H54 (cell line): ENCODE measurements at regions not wholly inside any gene's neighbourhood (a gene's known extent, or its start where the extent isn't known, plus 50 kb on each side); places are given as distances from the start of the nearest gene placed in this dataset.
A peak's percentile ranks its signal among the peaks of the same experiment; 100 is the strongest.

Source experiments
- DNase-seq: peaks from one replicate; pipeline ENCODE4 v3.0.0; 2011; ENCODE audit warnings: low spot score, mixed read lengths; ENCODE audit not compliant: insufficient read length
- FAIRE-seq: peaks from 3 replicates; lab custom pipeline; 2011; peaks lifted over from hg19 to GRCh38; lab: Jason Lieb, UNC
- POLR2A ChIP-seq: IDR thresholded peaks from 2 replicates; pipeline ENCODE4 v1.6.1; 2011; ENCODE audit warnings: low read depth, mild to moderate bottlenecking, low read length

GRCh38 chr6:15113587-15113986, 132.3 kb upstream of the JARID2 start:
- TF ChIP-seq POLR2A, result no peak
- DNase-seq (no peak), FAIRE-seq (no peak)

GRCh38 chr6:15114061-15114460, 131.8 kb upstream of the JARID2 start:
- no peak for TF ChIP-seq POLR2A
- DNase-seq (no peak), FAIRE-seq (no peak)

- DNase-seq, result no peak
- TF ChIP-seq POLR2A, result no peak
- FAIRE-seq, result no peak
These were observed 129.0 kb upstream of the JARID2 start for GRCh38 chr6:15116889-15117288.

- FAIRE-seq (no peak), DNase-seq (no peak)
- no peak for TF ChIP-seq POLR2A
These were observed 124.4 kb upstream of the JARID2 start for GRCh38 chr6:15121443-15121842.

- DNase-seq (no peak), FAIRE-seq (no peak)
- TF ChIP-seq POLR2A, result no peak
These were observed 123.8 kb upstream of the JARID2 start for GRCh38 chr6:15121977-15122550.

GRCh38 chr6:15129887-15130286, 116.0 kb upstream of the JARID2 start:
- no peak for TF ChIP-seq POLR2A
- DNase-seq, result no peak
- no peak for FAIRE-seq

- FAIRE-seq, result no peak
- DNase-seq, result no peak
- no peak for TF ChIP-seq POLR2A
These were observed 114.6 kb upstream of the JARID2 start for GRCh38 chr6:15131234-15131633.

- FAIRE-seq, result no peak
- TF ChIP-seq POLR2A, result no peak
- no peak for DNase-seq
These were observed 114.2 kb upstream of the JARID2 start for GRCh38 chr6:15131651-15132061.

- DNase-seq (no peak), FAIRE-seq (no peak)
- no peak for TF ChIP-seq POLR2A
These were observed 113.7 kb upstream of the JARID2 start for GRCh38 chr6:15132167-15132566.

GRCh38 chr6:15132854-15133670, 112.8 kb upstream of the JARID2 start:
- DNase-seq (peak; percentile 75), FAIRE-seq (peak; percentile 89)
- no peak for TF ChIP-seq POLR2A

GRCh38 chr6:15137086-15137485, 108.8 kb upstream of the JARID2 start:
- no peak for TF ChIP-seq POLR2A
- DNase-seq (no peak), FAIRE-seq (no peak)

GRCh38 chr6:15143086-15143485, 102.8 kb upstream of the JARID2 start:
- FAIRE-seq (no peak), DNase-seq (no peak)

GRCh38 chr6:15143540-15143939, 102.3 kb upstream of the JARID2 start:
- DNase-seq, result no peak
- TF ChIP-seq POLR2A, result no peak
- FAIRE-seq, result no peak

More at GRCh38 chr6:15143086-15143485, 102.8 kb upstream of the JARID2 start:
- TF ChIP-seq POLR2A, result no peak

- DNase-seq, result no peak
- no peak for TF ChIP-seq POLR2A
- FAIRE-seq, result no peak
These were observed 100.0 kb upstream of the JARID2 start for GRCh38 chr6:15145821-15146220.

GRCh38 chr6:15147827-15148226, 98.0 kb upstream of the JARID2 start:
- no peak for TF ChIP-seq POLR2A
- DNase-seq (no peak), FAIRE-seq (no peak)
